HTR-8/SVneo (cell line): ENCODE measurements at regions not wholly inside any gene's neighbourhood (a gene's known extent, or its start where the extent isn't known, plus 50 kb on each side); places are given as distances from the start of the nearest gene placed in this dataset.
"Not testable (repeated sequence)": the region's sequence is repeated elsewhere in the genome, so short reads cannot be mapped to it uniquely, and the experiment has no call there.

ENCODE experiments used
- DNase-seq: peaks from one replicate; pipeline ENCODE4 v3.0.0; 2011; ENCODE audit warnings: low spot score, mixed read lengths; ENCODE audit not compliant: insufficient read length
- FAIRE-seq: peaks from 2 replicates; lab custom pipeline; 2011; peaks lifted over from hg19 to GRCh38; lab: Jason Lieb, UNC

- no peak for FAIRE-seq
- no peak for DNase-seq
Observed at GRCh38 chr3:34046154-34046553, 247.7 kb downstream of the PDCD6IP start.

- DNase-seq, result no peak
- FAIRE-seq, result no peak
Observed at GRCh38 chr3:34053626-34054025, 255.2 kb downstream of the PDCD6IP start.

DNA sequence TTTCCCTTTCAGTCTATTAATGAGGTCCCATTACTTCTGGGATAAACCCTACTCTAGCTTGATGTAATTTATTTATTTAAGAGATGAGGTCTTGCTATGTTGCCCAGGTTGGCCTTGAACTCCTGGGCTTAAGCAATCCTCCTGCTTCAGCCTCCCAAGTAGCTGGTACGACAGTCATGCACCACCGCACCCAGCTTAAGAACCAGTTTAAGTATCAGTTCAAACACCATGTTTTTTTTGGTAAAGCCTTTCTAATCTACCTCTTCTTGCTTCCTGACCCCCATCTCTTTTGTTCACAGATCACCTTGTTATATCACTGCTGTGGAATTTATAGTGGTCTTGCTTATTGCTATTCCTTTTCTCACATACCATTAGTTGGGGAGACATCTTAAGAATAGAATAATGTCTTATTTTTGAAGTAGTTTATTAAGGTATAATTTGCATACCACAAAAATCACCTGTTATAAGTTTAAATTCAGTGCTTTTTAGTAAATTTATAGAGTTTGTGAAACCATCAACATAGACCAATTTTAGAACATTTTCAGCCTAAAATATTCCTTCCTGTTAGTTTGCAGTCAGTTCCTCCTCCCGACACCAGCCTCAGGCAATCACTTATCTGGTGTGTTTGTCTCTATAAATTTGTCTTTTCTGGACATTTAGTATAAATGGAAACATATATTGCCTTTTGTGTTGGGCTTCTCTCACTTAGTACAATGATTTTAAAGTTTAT lies 257.9 kb downstream of the PDCD6IP start:
- FAIRE-seq, result no peak
- no peak for DNase-seq

- no peak for FAIRE-seq
- no peak for DNase-seq
Observed at GRCh38 chr3:34056951-34057390, 258.5 kb downstream of the PDCD6IP start.

DNA sequence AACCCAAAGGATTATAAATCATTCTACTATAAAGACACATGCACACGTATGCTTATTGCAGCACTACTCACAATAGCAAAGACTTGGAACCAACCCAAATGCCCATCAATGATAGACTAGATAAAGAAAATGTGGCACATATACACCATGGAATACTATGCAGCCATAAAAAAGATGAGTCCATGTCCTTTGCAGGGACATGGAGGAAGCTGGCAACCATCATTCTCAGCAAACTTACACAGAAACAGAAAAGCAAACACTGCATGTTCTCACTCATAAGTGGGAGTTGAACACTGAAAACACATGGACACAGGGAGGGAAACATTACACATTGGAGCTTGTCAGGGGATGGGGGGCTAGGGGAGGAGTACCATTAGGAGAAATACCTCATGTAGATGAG lies 262.6 kb downstream of the PDCD6IP start:
- not testable (repeated sequence) for DNase-seq, FAIRE-seq

GRCh38 chr3:34065901-34066300 lies 267.5 kb downstream of the PDCD6IP start:
- FAIRE-seq, result no peak
- no peak for DNase-seq

DNA sequence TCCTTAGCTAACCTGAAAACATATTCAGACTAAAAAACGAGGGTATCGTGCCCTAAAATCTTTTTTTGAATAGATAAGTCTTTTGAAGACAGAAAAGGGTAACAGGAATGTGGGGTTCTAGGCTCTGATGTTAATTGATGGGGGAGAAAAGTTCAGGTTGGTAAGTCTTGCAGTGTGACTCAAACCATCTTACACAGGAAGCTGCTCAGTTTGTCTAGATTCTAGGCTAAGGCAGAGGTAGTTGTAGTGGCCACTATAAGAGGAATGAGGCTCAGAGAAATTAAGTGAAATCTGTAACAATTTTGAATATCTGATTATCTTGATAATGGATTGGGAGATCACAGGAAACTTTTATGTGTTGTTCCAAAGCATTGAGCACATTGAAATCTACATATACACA lies 267.9 kb downstream of the PDCD6IP start:
- FAIRE-seq (no peak), DNase-seq (no peak)

GRCh38 chr3:34066999-34067398 lies 268.6 kb downstream of the PDCD6IP start:
- no peak for FAIRE-seq

GRCh38 chr3:34067536-34068051 lies 269.2 kb downstream of the PDCD6IP start:
- no peak for FAIRE-seq

More at GRCh38 chr3:34066999-34067398, 268.6 kb downstream of the PDCD6IP start:
- DNase-seq, result no peak

GRCh38 chr3:34068505-34068904 lies 270.1 kb downstream of the PDCD6IP start:
- no peak for FAIRE-seq

More at GRCh38 chr3:34067536-34068051, 269.2 kb downstream of the PDCD6IP start:
- DNase-seq, result no peak

GRCh38 chr3:34070831-34071585 lies 272.6 kb downstream of the PDCD6IP start:
- DNase-seq, result no peak
- FAIRE-seq, result no peak

More at GRCh38 chr3:34068505-34068904, 270.1 kb downstream of the PDCD6IP start:
- no peak for DNase-seq

DNA sequence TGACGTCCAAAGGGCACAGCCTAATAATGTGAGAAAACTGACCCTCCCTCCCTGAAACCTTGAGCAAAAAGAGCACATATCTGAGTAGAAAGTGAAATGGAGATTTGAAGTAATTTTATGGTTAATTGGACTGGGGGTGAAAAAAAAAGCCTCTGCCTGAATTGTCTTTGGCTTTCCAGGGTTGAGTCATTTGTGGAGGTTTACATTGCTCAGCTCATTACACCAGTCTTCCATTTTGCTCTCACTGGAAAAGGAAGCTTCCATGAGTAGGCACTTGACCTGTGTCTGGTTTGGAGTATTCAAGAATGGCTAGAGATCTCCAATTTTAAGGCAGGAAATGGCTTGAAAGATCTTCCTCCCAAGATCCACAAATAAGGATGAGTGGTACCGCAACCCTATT lies 273.9 kb downstream of the PDCD6IP start:
- FAIRE-seq (no peak), DNase-seq (no peak)

DNA sequence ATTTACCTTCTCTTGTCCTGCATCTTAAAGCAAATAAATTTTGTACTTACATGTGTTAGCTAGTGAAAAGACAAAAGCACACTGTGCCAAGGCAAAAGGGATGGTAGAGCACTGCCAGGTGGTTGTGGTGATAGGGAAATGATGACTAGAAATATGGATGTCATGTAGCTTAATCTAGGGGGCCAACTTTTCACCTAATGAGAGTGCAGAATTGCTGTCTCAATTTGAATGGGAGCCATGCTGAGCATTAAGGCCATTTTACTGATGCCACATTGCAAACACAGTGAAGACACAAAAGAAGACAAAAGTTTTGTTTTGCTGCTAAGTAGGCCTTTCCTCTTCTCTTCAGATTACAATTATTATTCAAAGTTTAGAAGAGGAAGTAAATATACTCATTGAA lies 274.7 kb downstream of the PDCD6IP start:
- FAIRE-seq (no peak), DNase-seq (no peak)

- FAIRE-seq (no peak), DNase-seq (no peak)
Observed at GRCh38 chr3:34073961-34074360, 275.5 kb downstream of the PDCD6IP start.

DNA sequence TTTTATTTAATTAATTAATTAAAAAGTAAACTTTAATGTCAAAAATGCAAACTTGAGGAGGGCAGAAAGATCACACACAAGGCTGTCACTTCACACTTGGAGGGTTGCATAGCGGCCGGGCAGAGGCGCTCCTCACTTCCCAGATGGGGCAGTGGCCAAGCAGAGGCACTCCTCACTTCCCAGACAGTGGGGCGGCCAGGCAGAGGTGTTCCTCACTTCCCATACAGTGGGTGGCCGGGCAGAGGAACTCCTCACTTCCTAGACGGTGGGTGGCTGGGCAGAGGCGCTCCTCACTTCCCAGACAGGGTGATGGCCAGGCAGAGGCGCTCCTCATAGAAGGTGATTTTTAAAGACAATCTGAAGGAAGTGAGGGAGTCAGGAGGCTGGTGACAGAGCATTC lies 277.5 kb downstream of the PDCD6IP start:
- FAIRE-seq, result no peak
- DNase-seq, result no peak

- no peak for FAIRE-seq
- DNase-seq, result no peak
Observed at GRCh38 chr3:34077417-34078195, 279.2 kb downstream of the PDCD6IP start.

DNA sequence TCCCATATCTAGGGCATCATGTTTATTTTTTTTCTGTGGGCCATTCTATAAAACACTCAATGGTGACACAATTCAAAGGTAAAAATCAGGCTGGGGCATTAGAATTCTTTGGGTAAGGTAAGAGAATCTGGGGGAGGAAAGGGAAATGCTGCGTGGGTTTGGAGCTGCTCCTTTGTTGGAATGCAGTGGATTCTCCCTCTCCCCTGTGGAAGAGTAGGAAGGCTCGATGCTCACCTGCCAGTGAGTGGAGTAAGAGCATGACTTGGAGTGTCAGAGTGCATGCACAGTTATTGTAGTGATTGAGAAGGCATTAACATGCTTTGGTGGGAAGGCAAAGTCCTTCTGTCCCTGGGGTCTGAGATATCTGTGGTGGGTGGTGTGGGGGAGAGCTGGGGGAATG lies 280.0 kb downstream of the PDCD6IP start:
- no peak for DNase-seq
- FAIRE-seq, result no peak

DNA sequence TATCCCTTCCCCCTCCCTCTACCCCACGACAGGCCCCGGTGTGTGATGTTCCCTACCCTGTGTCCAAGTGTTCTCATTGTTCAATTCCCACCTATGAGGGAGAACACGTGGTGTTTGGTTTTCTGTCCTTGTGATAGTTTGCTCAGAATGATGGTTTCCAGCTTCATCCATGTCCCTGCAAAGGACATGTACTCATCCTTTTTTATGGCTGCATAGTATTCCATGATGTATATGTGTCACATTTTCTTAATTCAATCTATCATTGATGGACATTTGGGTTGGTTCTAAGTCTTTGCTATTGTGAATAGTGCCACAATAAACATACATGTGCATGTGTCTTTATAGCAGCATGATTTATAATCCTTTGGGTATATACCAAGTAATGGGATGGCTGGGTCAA lies 281.4 kb downstream of the PDCD6IP start:
- not testable (repeated sequence) for FAIRE-seq, DNase-seq

- FAIRE-seq, DNase-seq: not testable (repeated sequence)
Observed at GRCh38 chr3:34090379-34090778, 291.9 kb downstream of the PDCD6IP start.

GRCh38 chr3:34090876-34091275 lies 292.4 kb downstream of the PDCD6IP start:
- DNase-seq, result no peak
- no peak for FAIRE-seq
